Thoracic aorta (tissue), 2 donors: ENCODE measurements at regions not wholly inside any gene's neighbourhood (a gene's known extent, or its start where the extent isn't known, plus 50 kb on each side); places are given as distances from the start of the nearest gene placed in this dataset.

Experiments used
- ATAC-seq: fragments of 150-250 bp; one replicate; pipeline ENCODE4 v1.8.0; 2017; ENCODE audit warnings: low read depth; ENCODE audit not compliant: insufficient number of reproducible peaks, low FRiP score
- DNase-seq: peaks from one replicate; pipeline ENCODE4 v3.0.0-alpha.2; 2020; ENCODE audit warnings: low spot score
- H3K27ac ChIP-seq, 2 donors: fragments of 200-600 bp; sonication (generic); 1 replicate in 1 of 2; 2 replicates in 1 of 2; pipeline ENCODE4 v1.5.1; 2016; ENCODE audit warnings: mild to moderate bottlenecking in 2 of 2, moderate library complexity in 2 of 2
- H3K27me3 ChIP-seq: fragments of 200-600 bp; sonication (generic); replicated peaks from 2 replicates; pipeline ENCODE4 v1.6.0; 2016; ENCODE audit warnings: mild to moderate bottlenecking; ENCODE audit not compliant: insufficient read depth
- H3K36me3 ChIP-seq: fragments of 200-600 bp; sonication (generic); one replicate; pipeline ENCODE4 v1.5.1; 2016
- H3K4me1 ChIP-seq, 2 donors: fragments of 200-600 bp; sonication (generic); 1 replicate in 1 of 2; 2 replicates in 1 of 2; pipeline versions ENCODE4 v1.5.1 to v1.6.0; 2016; ENCODE audit warnings: low read depth in 2 of 2, mild to moderate bottlenecking in 1 of 2; ENCODE audit not compliant: control insufficient read depth in 1 of 2
- H3K4me3 ChIP-seq: fragments of 200-600 bp; sonication (generic); 2 replicates; pipeline ENCODE4 v1.5.1; 2016; ENCODE audit warnings: mild to moderate bottlenecking
- H3K9me3 ChIP-seq: fragments of 200-600 bp; sonication (generic); 2 replicates; pipeline ENCODE4 v1.5.1; 2016
- TF ChIP-seq, protein P1 (sequence below): fragments of 200-600 bp; sonication (generic); IDR thresholded peaks from one replicate; pipeline ENCODE4 v1.5.1; 2019; ENCODE audit warnings: antibody characterized with exemption

DNA sequence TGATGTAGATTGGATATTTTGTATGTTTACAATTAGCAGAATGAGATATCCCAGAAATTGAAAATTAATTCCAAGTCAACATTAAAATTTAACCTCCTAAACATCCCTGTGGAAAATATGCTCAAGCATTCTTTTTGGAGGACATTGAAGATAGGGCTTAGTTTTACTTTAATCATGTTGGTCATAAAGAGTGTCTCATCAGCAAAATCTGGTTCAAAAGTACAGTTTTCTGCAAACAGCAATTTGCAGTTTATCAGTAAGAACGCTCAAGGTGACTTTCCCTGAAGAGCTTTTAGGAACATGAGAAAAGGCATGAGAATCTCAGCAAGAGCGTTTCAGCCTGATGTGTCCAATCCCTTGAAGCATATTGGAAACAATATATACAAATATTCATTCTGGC is 889.8 kb downstream of the CENPC start:
- no peaks in the 10 kb centered on the region for H3K27me3 ChIP-seq
- no peak for DNase-seq
- H3K9me3 ChIP-seq = no peaks in the 10 kb centered on the region
- H3K4me1 ChIP-seq = peaks cover 0 to 4% of the 10 kb centered on the region in 2 donors
- ATAC-seq = no peak
- H3K27ac ChIP-seq = no peak overlapping the region
- TF ChIP-seq, protein P1, sequence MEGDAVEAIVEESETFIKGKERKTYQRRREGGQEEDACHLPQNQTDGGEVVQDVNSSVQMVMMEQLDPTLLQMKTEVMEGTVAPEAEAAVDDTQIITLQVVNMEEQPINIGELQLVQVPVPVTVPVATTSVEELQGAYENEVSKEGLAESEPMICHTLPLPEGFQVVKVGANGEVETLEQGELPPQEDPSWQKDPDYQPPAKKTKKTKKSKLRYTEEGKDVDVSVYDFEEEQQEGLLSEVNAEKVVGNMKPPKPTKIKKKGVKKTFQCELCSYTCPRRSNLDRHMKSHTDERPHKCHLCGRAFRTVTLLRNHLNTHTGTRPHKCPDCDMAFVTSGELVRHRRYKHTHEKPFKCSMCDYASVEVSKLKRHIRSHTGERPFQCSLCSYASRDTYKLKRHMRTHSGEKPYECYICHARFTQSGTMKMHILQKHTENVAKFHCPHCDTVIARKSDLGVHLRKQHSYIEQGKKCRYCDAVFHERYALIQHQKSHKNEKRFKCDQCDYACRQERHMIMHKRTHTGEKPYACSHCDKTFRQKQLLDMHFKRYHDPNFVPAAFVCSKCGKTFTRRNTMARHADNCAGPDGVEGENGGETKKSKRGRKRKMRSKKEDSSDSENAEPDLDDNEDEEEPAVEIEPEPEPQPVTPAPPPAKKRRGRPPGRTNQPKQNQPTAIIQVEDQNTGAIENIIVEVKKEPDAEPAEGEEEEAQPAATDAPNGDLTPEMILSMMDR = no peak
- H3K36me3 ChIP-seq = no peaks in the 10 kb centered on the region
- H3K4me3 ChIP-seq = no peak overlapping the region

DNA sequence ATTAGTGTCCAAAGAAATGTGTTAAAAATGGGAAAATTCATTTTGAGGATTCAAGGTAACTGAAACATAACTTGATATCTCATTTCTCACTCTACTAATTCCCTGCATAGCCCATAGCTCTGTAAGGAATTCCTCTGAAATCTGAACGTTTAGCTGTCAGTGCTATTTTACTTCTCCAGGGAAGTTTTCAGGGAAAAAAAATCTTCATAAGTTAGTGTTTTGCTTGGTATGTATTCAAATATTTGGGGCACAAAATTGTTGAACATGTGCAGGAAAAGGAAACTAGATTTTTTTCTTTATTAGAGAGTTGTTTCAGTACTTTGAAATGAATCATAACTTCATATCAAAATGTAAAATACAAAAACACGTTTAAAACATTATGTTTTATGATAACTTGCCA is 891.4 kb downstream of the CENPC start:
- Histone ChIP-seq H3K27ac (no peak overlapping the region), H3K27me3 (no peaks in the 10 kb centered on the region), H3K4me1 (peaks cover 0 to 4% of the 10 kb centered on the region in 2 donors), H3K36me3 (no peaks in the 10 kb centered on the region), H3K9me3 (no peaks in the 10 kb centered on the region), H3K4me3 (no peak overlapping the region)
- TF ChIP-seq, protein P1 = no peak
- DNase-seq (no peak), ATAC-seq (no peak)

DNA sequence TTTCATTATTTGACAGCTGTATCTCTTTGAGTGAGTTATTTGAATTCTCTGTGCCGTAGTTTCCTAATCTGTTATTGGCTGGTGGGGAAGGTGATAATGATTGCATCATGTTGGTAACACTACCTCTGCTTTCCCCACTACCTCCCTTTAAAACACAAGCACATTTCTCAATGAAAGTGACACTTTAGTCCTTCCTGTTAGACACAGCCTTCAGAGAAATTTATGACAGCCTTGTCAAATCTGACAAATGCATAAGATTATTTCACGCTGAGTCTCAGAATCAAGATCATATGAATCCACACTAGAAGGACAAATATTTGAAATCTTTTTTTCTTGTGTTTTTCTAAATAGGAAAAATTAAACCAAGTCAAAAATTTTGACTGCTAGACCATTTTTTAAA is 896.1 kb downstream of the CENPC start:
- Histone ChIP-seq H3K27ac (no peak overlapping the region), H3K27me3 (no peaks in the 10 kb centered on the region), H3K9me3 (no peaks in the 10 kb centered on the region), H3K4me3 (no peak overlapping the region), H3K4me1 (peaks cover 0 to 4% of the 10 kb centered on the region in 2 donors), H3K36me3 (no peaks in the 10 kb centered on the region)
- ATAC-seq (no peak), DNase-seq (no peak)
- TF ChIP-seq, protein P1 = no peak

DNA sequence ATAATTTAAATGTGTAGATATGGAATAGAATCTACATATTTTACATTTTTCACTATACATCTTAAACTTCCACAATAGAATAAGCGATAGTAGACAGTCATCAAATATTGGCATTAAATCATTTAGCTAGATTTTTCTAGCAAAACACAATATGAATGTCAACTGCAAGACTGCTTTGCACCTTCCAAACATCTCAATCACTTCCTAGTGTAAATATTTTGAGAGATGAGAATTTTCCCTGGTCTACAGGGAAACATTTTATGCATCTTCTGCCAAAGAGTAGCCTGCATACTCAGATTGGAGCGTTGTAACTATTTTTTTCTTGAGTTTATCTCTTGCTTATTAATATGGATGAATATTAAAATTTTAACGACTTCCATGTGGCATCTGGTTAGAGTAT is 897.4 kb downstream of the CENPC start:
- no peaks in the 10 kb centered on the region for H3K36me3 ChIP-seq
- TF ChIP-seq, protein P1 = no peak
- H3K4me3 ChIP-seq = no peak overlapping the region
- no peaks in the 10 kb centered on the region for H3K4me1 ChIP-seq
- ATAC-seq (no peak), DNase-seq (no peak)
- no peak overlapping the region for H3K27ac ChIP-seq
- H3K9me3 ChIP-seq = no peaks in the 10 kb centered on the region
- no peaks in the 10 kb centered on the region for H3K27me3 ChIP-seq

DNA sequence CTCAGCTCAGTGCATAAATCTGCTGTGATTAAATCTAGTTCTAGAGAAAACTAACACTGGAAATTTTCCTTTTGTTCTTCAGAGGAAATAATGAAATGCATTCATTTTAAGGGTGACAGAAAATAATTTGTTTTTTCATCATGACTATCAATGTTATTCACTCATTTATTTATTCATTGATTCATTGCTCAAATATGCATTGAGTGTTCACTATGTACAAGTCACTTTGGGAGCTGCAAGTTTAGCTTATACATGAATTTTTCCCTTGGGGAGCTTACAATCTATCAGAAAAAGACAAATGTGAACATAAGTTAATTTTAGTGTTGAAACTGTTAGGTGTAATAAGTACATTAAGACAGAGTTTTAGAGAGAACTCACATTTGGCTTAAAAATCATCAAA is 897.8 kb downstream of the CENPC start:
- H3K27ac ChIP-seq = no peak overlapping the region

More for the DNA sequence above, 897.8 kb downstream of the CENPC start:
- TF ChIP-seq, protein P1 = no peak
- no peaks in the 10 kb centered on the region for H3K36me3 ChIP-seq
- ATAC-seq = no peak
- H3K4me1 ChIP-seq = no peaks in the 10 kb centered on the region
- no peaks in the 10 kb centered on the region for H3K9me3 ChIP-seq
- DNase-seq = no peak
- no peaks in the 10 kb centered on the region for H3K27me3 ChIP-seq
- no peak overlapping the region for H3K4me3 ChIP-seq
